Heart right ventricle (tissue), 16 donors: ENCODE measurements at regions not wholly inside any gene's neighbourhood (a gene's known extent, or its start where the extent isn't known, plus 50 kb on each side); places are given as distances from the start of the nearest gene placed in this dataset.

Source experiments
- ATAC-seq, 8 donors: fragments of 200-7000 bp; cut with Tn5 transposase; one replicate each; pipeline ENCODE4 v1.9.1; 2020; ENCODE audit warnings: mild to moderate bottlenecking in 8 of 8, moderate library complexity in 8 of 8, moderate number of reproducible peaks in 1 of 8
- DNase-seq, 2 donors: peaks; one replicate each; pipeline ENCODE4 v3.0.0-alpha.2; 2020
- H3K27ac ChIP-seq, 10 donors: fragments of 200-600 bp; sonication (generic) in 2 of 10; one replicate each; pipeline versions ENCODE4 v1.5.0 to v1.8.0; 2020 to 2022; ENCODE audit warnings: mild to moderate bottlenecking in 3 of 10
- H3K27me3 ChIP-seq, 7 donors: fragments of 200-600 bp; one replicate each; pipeline ENCODE4 v1.8.0; 2021 to 2022; ENCODE audit warnings: mild to moderate bottlenecking in 2 of 7
- H3K36me3 ChIP-seq, 9 donors: fragments of 200-600 bp; sonication (generic) in 1 of 9; one replicate each; pipeline versions ENCODE4 v1.5.0 to v1.8.0; 2020 to 2022; ENCODE audit warnings: mild to moderate bottlenecking in 2 of 9
- H3K4me1 ChIP-seq, 9 donors: fragments of 200-600 bp; sonication (generic) in 1 of 9; one replicate each; pipeline versions ENCODE4 v1.5.0 to v1.8.0; 2020 to 2022; ENCODE audit warnings: mild to moderate bottlenecking in 4 of 9
- H3K4me3 ChIP-seq, 10 donors: fragments of 200-600 bp; sonication (generic) in 2 of 10; one replicate each; pipeline versions ENCODE4 v1.5.0 to v1.8.0; 2020 to 2022; ENCODE audit warnings: mild to moderate bottlenecking in 7 of 10, moderate library complexity in 2 of 10
- H3K9me3 ChIP-seq, 11 donors: fragments of 200-600 bp in 10 of 11; sonication (generic) in 2 of 11; one replicate each; pipeline versions ENCODE4 v1.5.0 to v1.8.0; 2013 to 2022; ENCODE audit warnings: mild to moderate bottlenecking in 2 of 11, control low read depth in 1 of 11, moderate library complexity in 1 of 11
- CTCF ChIP-seq, 9 donors: fragments of 200-600 bp; sonication (generic) in 2 of 9; IDR thresholded peaks; one replicate each; pipeline versions ENCODE4 v1.5.0 to v1.8.0; 2021 to 2022; ENCODE audit warnings: antibody characterized with exemption in 9 of 9, mild to moderate bottlenecking in 5 of 9, moderate library complexity in 1 of 9
- WGBS, 2 donors: extraction: QIAGEN DNeasy Blood & Tissue Kit; methylation state at CpG; one replicate each; pipeline ENCODE4 v1.1.7; 2013; ENCODE audit warnings: inconsistent platforms in 1 of 2; 5-methylcytosine and 5-hydroxymethylcytosine counted together
- intact Hi-C, 10 donors: fragments of 100-400 bp; cut with DNase I; formaldehyde crosslinking; loops; one replicate each; pipeline versions ENCODE4 v1.11.1 to v1.14.2; 2022
- donor health status: Arrhythmogenic right ventricular cardiomyopathy.
- donor health status: ischemic (EF 13 %, LVEDD 7.1; RV severe dilation, severe dysfunction).
- donor health status: healthy with polysubstance abuse.
- donor health status: DM: no; HTN: yes; CAD: no.
- donor health status: DM: no; HTN: no; CAD: no.
- donor health status: ischemic (EF 25% LVEDD 6.9; RV normal size, moderate dysfunction).
- donor health status: ischemic (EF 25% LVEDD 5.7; RV mildly dilated, moderate dysfunction).
- donor health status: healthy.
- donor health status: DM: yes; HTN: yes; CAD: no.
- donor health status: Ischemic cardiomyopathy.
- donor health status: ischemic (EF 35%, LVEDD 5.7; RV mildly dilated, moderate dysfunction).
- donor health status: nonischemic (EF 11% LVEDD 7.7; RV severe dilation, severe dysfunction).
- donor health status: DM: yes; HTN: yes; CAD: no.
- donor health status: PGD.
- donor health status: ischemic (EF 29% LVEDD 5.4; RV normal size, mild dysfunction).
- donor health status: nonischemic (EF 23%, LVEDD 6.1; RV moderate dilation, normal function).

- H3K27me3 ChIP-seq = peaks cover 0 to 64% (median 49%) of the 10 kb centered on the region in 7 donors
- no peaks in the 10 kb centered on the region for H3K9me3 ChIP-seq
- 81% methylated on average over 6 of the region's 6 CpGs for WGBS, 2 donors
- no peaks in the 10 kb centered on the region for H3K4me1 ChIP-seq
- no peak overlapping the region for H3K4me3 ChIP-seq
- ATAC-seq (no peak), DNase-seq (no peak)
- TF ChIP-seq CTCF (IDR thresholded peaks at IDR 0.05) = no peak
- intact Hi-C loops = no loop called here
- no peaks in the 10 kb centered on the region for H3K36me3 ChIP-seq
- H3K27ac ChIP-seq = no peak overlapping the region
These were observed 57.9 kb upstream of the KCNA5 start for GRCh38 chr12:4985820-4986219.

GRCh38 chr12:4987076-4988046, 56.3 kb upstream of the KCNA5 start:
- ATAC-seq (no peak), DNase-seq (no peak)
- Histone ChIP-seq H3K27ac (no peak overlapping the region), H3K36me3 (no peaks in the 10 kb centered on the region), H3K4me1 (no peaks in the 10 kb centered on the region), H3K9me3 (no peaks in the 10 kb centered on the region), H3K4me3 (no peak overlapping the region), H3K27me3 (peaks cover 0 to 56% (median 38%) of the 10 kb centered on the region in 7 donors)
- TF ChIP-seq CTCF (IDR thresholded peaks at IDR 0.05) = no peak
- 81% methylated on average over 17 of the region's 17 CpGs for WGBS, 2 donors
- intact Hi-C loops = no loop called here

- WGBS, 2 donors = 86 to 90% methylated on average over 6 of the region's 6 CpGs
- intact Hi-C loops = no loop called here
- TF ChIP-seq CTCF (IDR thresholded peaks at IDR 0.05) = no peak
- no peak overlapping the region for H3K4me3 ChIP-seq
- DNase-seq (no peak), ATAC-seq (no peak)
- no peaks in the 10 kb centered on the region for H3K9me3 ChIP-seq
- no peaks in the 10 kb centered on the region for H3K36me3 ChIP-seq
- peaks cover 0 to 50% (median 33%) of the 10 kb centered on the region in 7 donors for H3K27me3 ChIP-seq
- no peak overlapping the region for H3K27ac ChIP-seq
- no peaks in the 10 kb centered on the region for H3K4me1 ChIP-seq
These were observed 52.3 kb upstream of the KCNA5 start for GRCh38 chr12:4991373-4991772.

- H3K4me3 ChIP-seq = no peak overlapping the region
- DNase-seq (no peak), ATAC-seq (no peak)
- H3K9me3 ChIP-seq = no peaks in the 10 kb centered on the region
- peaks cover 0 to 46% (median 29%) of the 10 kb centered on the region in 7 donors for H3K27me3 ChIP-seq
- no peaks in the 10 kb centered on the region for H3K36me3 ChIP-seq
- intact Hi-C loops = no loop called here
- no peaks in the 10 kb centered on the region for H3K4me1 ChIP-seq
- TF ChIP-seq CTCF (IDR thresholded peaks at IDR 0.05) = no peak
- WGBS, 2 donors = 65 to 69% methylated on average over 3 of the region's 3 CpGs
- no peak overlapping the region for H3K27ac ChIP-seq
These were observed 51.9 kb upstream of the KCNA5 start for GRCh38 chr12:4991801-4992200.
